HuH-7 (cell line): ENCODE measurements at regions not wholly inside any gene's neighbourhood (a gene's known extent, or its start where the extent isn't known, plus 50 kb on each side); places are given as distances from the start of the nearest gene placed in this dataset.

ENCODE experiments used
- DNase-seq: peaks from one replicate; pipeline ENCODE4 v3.0.0; 2011; ENCODE audit warnings: low spot score

- no peak for DNase-seq
Observed at GRCh38 chr5:40413743-40414142, 266.0 kb upstream of the PTGER4 start.

GRCh38 chr5:40412771-40413170 lies 266.9 kb upstream of the PTGER4 start:
- DNase-seq, result no peak

- no peak for DNase-seq
Observed at GRCh38 chr5:40410964-40411635, 268.6 kb upstream of the PTGER4 start.

- DNase-seq, result no peak
Observed at GRCh38 chr5:40410231-40410861, 269.4 kb upstream of the PTGER4 start.

- no peak for DNase-seq
Observed at GRCh38 chr5:40409601-40410000, 270.1 kb upstream of the PTGER4 start.

- no peak for DNase-seq
Observed at GRCh38 chr5:40406741-40407211, 272.9 kb upstream of the PTGER4 start.

- DNase-seq, result no peak
Observed at GRCh38 chr5:40405996-40406740, 273.5 kb upstream of the PTGER4 start.

- no peak for DNase-seq
Observed at GRCh38 chr5:40405230-40405629, 274.5 kb upstream of the PTGER4 start.

GRCh38 chr5:40404613-40405012 lies 275.1 kb upstream of the PTGER4 start:
- DNase-seq, result no peak

- no peak for DNase-seq
Observed at GRCh38 chr5:40402007-40402364, 277.7 kb upstream of the PTGER4 start.

- DNase-seq, result no peak
Observed at GRCh38 chr5:40401284-40402006, 278.3 kb upstream of the PTGER4 start.

GRCh38 chr5:40400245-40400644 lies 279.5 kb upstream of the PTGER4 start:
- DNase-seq, result no peak

- no peak for DNase-seq
Observed at GRCh38 chr5:40399349-40399748, 280.4 kb upstream of the PTGER4 start.

- DNase-seq, result no peak
Observed at GRCh38 chr5:40397976-40398375, 281.7 kb upstream of the PTGER4 start.

- no peak for DNase-seq
Observed at GRCh38 chr5:40397091-40397490, 282.6 kb upstream of the PTGER4 start.

- DNase-seq, result no peak
Observed at GRCh38 chr5:40396317-40396716, 283.4 kb upstream of the PTGER4 start.

GRCh38 chr5:40395251-40395650 lies 284.5 kb upstream of the PTGER4 start:
- DNase-seq, result no peak

- no peak for DNase-seq
Observed at GRCh38 chr5:40394698-40395097, 285.0 kb upstream of the PTGER4 start.

GRCh38 chr5:40391642-40392041 lies 288.1 kb upstream of the PTGER4 start:
- DNase-seq, result no peak

GRCh38 chr5:40390281-40391149 lies 289.2 kb upstream of the PTGER4 start:
- no peak for DNase-seq

GRCh38 chr5:40389591-40389990 lies 290.1 kb upstream of the PTGER4 start:
- DNase-seq, result no peak

- DNase-seq, result no peak
Observed at GRCh38 chr5:40386289-40386688, 293.4 kb upstream of the PTGER4 start.
